PC-3 (cell line): ENCODE measurements at regions not wholly inside any gene's neighbourhood (a gene's known extent, or its start where the extent isn't known, plus 50 kb on each side); places are given as distances from the start of the nearest gene placed in this dataset.

Experiments used
- ATAC-seq: fragments of 200-7000 bp; cut with Tn5 transposase; 2 replicates; pipeline ENCODE4 v1.9.1; 2020; ENCODE audit warnings: mild to moderate bottlenecking, moderate library complexity
- BruUV-seq: library from RNA; stranded (reverse); fragments of 400-500 nt; replicated peaks from 2 replicates; lab custom pipeline; 2021; lab: Mats Ljungman, UMichigan
- CTCF ChIA-PET: fragments of 300-600 bp; sonication (Branson Sonifier 250); formaldehyde crosslinking; loops from one replicate; lab custom pipeline; 2022; ENCODE audit warnings: antibody characterized with exemption; lab: Charles Lee
- POLR2A ChIA-PET: fragments of 300-600 bp; sonication (Branson Sonifier 250); formaldehyde crosslinking; loops from one replicate; lab custom pipeline; 2022; ENCODE audit warnings: antibody characterized with exemption; ENCODE audit not compliant: unreplicated experiment; lab: Charles Lee
- DNase-seq: peaks from one replicate; pipeline ENCODE4 v3.0.0-alpha.2; 2015
- H2AFZ ChIP-seq: fragments of 300-600 bp; sonication (generic); 2 replicates; pipeline ENCODE4 v1.6.0; 2016; ENCODE audit warnings: antibody characterized with exemption, low read length
- H3F3A ChIP-seq: fragments of 300-600 bp; sonication (generic); one replicate; pipeline ENCODE4 v1.6.0; 2017; ENCODE audit warnings: antibody characterized with exemption, low read length, control low read depth, mild to moderate bottlenecking; ENCODE audit not compliant: unreplicated experiment
- H3K27ac ChIP-seq: fragments of 300-600 bp; sonication (generic); 2 replicates; pipeline ENCODE4 v1.5.1; 2016; ENCODE audit warnings: mild to moderate bottlenecking, low read length
- H3K27me3 ChIP-seq: fragments of 300-600 bp; sonication (generic); 2 replicates; pipeline ENCODE4 v1.6.1; 2016; ENCODE audit warnings: low read length, mixed read lengths
- H3K36me3 ChIP-seq: fragments of 300-600 bp; sonication (generic); 2 replicates; pipeline ENCODE4 v1.6.1; 2016; ENCODE audit warnings: low read depth, mixed run types, low read length, mixed read lengths
- H3K4me1 ChIP-seq: fragments of 300-600 bp; sonication (generic); 2 replicates; pipeline ENCODE4 v1.5.1; 2016; ENCODE audit warnings: low read length; ENCODE audit not compliant: insufficient read depth
- H3K4me2 ChIP-seq: fragments of 300-600 bp; sonication (generic); 2 replicates; pipeline ENCODE4 v1.6.0; 2016; ENCODE audit warnings: low read length
- H3K4me3 ChIP-seq: fragments of 300-600 bp; sonication (generic); 2 replicates; pipeline ENCODE4 v1.5.1; 2016; ENCODE audit warnings: mild to moderate bottlenecking, low read length, mixed read lengths
- H3K79me2 ChIP-seq: fragments of 300-600 bp; sonication (generic); 2 replicates; pipeline ENCODE4 v1.6.1; 2017; ENCODE audit warnings: low read length, mixed read lengths
- H3K9ac ChIP-seq: fragments of 300-600 bp; sonication (generic); 2 replicates; pipeline ENCODE4 v1.6.0; 2016; ENCODE audit warnings: mild to moderate bottlenecking, low read length
- H3K9me2 ChIP-seq: fragments of 300-600 bp; sonication (generic); replicated peaks from 2 replicates; pipeline ENCODE4 v1.6.1; 2016; ENCODE audit warnings: mixed run types, low read length, mixed read lengths
- H3K9me3 ChIP-seq: fragments of 300-600 bp; sonication (generic); 2 replicates; pipeline ENCODE4 v1.6.1; 2016; ENCODE audit warnings: low read length, mixed read lengths
- H4K20me1 ChIP-seq: fragments of 300-600 bp; sonication (generic); 2 replicates; pipeline ENCODE4 v1.6.1; 2016; ENCODE audit warnings: low read length, mixed read lengths
- EZH2 ChIP-seq: fragments of 300-600 bp; sonication (generic); IDR thresholded peaks from one replicate; pipeline ENCODE4 v1.6.1; 2017; ENCODE audit warnings: antibody characterized with exemption, mild to moderate bottlenecking, low read length; ENCODE audit not compliant: unreplicated experiment
- EZH2phosphoT487 ChIP-seq: fragments of 300-600 bp; sonication (generic); IDR thresholded peaks from 2 replicates; pipeline ENCODE4 v1.6.1; 2018; ENCODE audit warnings: mild to moderate bottlenecking, antibody characterized with exemption, low read length, borderline replicate concordance
- intact Hi-C: fragments of 100-400 bp; cut with micrococcal nuclease; formaldehyde crosslinking; loops from 2 replicates; pipeline ENCODE4 v1.9.0; 2023
- TF ChIP-seq, protein P1 (sequence below): fragments of 300-600 bp; sonication (generic); conservative IDR thresholded peaks from 2 replicates; pipeline ENCODE4 v1.5.1; 2017; ENCODE audit warnings: antibody characterized with exemption, low read depth, mild to moderate bottlenecking, low read length

DNA sequence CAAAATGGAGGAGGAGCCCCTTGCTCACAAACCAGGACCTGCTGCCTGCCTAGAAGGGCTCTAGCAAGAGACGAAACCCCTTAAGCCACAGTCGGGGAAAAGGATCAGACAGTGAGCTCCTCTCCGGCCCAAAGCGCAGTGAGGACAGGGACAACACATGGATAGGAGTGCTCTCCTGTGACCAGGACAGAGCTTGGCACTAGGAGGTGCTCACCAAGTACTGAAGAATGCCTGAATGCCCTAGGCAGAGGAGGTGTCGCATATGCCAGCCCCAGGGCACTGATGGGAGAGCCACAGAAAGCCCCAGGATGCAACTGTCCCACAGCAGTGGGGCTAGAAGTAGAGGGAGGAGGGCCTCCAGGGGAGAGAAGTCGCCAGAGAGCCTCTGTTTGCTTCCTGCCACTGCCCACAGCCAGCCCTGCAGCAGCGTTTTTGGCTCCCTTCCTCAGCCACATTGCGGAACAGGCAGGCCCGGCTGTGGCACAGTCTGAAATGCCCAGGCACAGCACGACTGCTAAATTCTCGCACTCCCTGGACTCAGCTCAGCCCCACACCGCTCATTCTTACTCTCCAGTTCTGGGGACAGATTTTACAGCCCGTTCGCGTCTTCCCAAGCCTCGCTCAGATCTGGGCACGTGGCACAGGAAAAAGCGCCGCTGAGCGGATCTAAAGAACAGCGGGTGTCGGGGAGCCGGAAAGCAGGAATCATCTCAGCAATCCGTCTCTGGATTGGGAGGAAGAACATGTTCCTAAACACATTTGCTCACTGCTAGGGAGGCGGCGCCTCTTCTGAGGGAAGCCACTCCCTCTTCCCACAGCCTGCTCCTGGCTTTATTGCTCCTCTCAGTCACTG is 98.7 kb upstream of the POU3F3 start:
- intact Hi-C loops: no loop called here
- no peak overlapping the region for H3K4me2 ChIP-seq

DNA sequence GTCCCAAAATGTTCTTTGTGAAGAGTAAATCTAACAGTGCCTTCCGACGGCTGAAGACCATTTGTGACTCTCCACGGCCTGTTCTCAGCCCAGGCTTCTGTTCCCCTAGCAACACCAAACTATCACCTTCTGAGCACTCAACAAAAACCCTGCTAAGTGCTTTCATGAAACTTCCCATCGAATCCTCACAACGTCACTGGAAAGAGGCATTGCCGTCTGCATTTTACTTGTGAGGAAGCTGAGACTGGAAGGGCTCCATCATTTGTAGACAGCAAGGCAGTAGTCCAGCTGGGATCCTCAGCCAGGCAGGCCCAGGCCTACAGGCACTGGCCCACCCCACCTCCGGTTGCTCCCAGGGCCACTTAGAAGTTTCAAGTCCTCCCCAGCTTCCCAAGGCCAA is 97.8 kb upstream of the POU3F3 start:
- ATAC-seq (no peak), DNase-seq (no peak)
- ChIA-PET CTCF (no interaction called here), POLR2A (no interaction called here)
- Histone ChIP-seq H2AFZ (no peak overlapping the region), H3K27me3 (peaks cover 45% of the 10 kb centered on the region), H4K20me1 (no peaks in the 10 kb centered on the region), H3K79me2 (no peaks in the 10 kb centered on the region), H3K9ac (no peak overlapping the region), H3K36me3 (no peaks in the 10 kb centered on the region), H3K27ac (no peak overlapping the region), H3K9me3 (no peaks in the 10 kb centered on the region), H3K4me1 (no peaks in the 10 kb centered on the region), H3K9me2 (no peaks in the 10 kb centered on the region), H3K4me2 (no peak overlapping the region), H3F3A (no peaks in the 10 kb centered on the region), H3K4me3 (no peak overlapping the region)
- intact Hi-C loops: no loop called here
- BruUV-seq: no TSS peak
- no peak for TF ChIP-seq EZH2phosphoT487
- TF ChIP-seq EZH2: no peak
- TF ChIP-seq, protein P1, sequence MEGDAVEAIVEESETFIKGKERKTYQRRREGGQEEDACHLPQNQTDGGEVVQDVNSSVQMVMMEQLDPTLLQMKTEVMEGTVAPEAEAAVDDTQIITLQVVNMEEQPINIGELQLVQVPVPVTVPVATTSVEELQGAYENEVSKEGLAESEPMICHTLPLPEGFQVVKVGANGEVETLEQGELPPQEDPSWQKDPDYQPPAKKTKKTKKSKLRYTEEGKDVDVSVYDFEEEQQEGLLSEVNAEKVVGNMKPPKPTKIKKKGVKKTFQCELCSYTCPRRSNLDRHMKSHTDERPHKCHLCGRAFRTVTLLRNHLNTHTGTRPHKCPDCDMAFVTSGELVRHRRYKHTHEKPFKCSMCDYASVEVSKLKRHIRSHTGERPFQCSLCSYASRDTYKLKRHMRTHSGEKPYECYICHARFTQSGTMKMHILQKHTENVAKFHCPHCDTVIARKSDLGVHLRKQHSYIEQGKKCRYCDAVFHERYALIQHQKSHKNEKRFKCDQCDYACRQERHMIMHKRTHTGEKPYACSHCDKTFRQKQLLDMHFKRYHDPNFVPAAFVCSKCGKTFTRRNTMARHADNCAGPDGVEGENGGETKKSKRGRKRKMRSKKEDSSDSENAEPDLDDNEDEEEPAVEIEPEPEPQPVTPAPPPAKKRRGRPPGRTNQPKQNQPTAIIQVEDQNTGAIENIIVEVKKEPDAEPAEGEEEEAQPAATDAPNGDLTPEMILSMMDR: no peak

More for the DNA sequence above, 98.7 kb upstream of the POU3F3 start:
- BruUV-seq: no TSS peak
- H3K36me3 ChIP-seq: no peaks in the 10 kb centered on the region
- H3K4me1 ChIP-seq: no peaks in the 10 kb centered on the region
- no peak overlapping the region for H3K4me3 ChIP-seq
- TF ChIP-seq EZH2 (no peak), EZH2phosphoT487 (no peak)
- TF ChIP-seq, protein P1: no peak
- no peak for ATAC-seq
- no peaks in the 10 kb centered on the region for H3F3A ChIP-seq
- H2AFZ ChIP-seq: no peak overlapping the region
- H3K27ac ChIP-seq: no peak overlapping the region
- POLR2A ChIA-PET: no interaction called here
- no peak for DNase-seq
- H3K9me2 ChIP-seq: no peaks in the 10 kb centered on the region
- no peak overlapping the region for H3K9ac ChIP-seq
- no peaks in the 10 kb centered on the region for H3K79me2 ChIP-seq
- H3K27me3 ChIP-seq: peaks cover 53% of the 10 kb centered on the region
- H3K9me3 ChIP-seq: no peaks in the 10 kb centered on the region
- CTCF ChIA-PET: no interaction called here
- H4K20me1 ChIP-seq: no peaks in the 10 kb centered on the region

DNA sequence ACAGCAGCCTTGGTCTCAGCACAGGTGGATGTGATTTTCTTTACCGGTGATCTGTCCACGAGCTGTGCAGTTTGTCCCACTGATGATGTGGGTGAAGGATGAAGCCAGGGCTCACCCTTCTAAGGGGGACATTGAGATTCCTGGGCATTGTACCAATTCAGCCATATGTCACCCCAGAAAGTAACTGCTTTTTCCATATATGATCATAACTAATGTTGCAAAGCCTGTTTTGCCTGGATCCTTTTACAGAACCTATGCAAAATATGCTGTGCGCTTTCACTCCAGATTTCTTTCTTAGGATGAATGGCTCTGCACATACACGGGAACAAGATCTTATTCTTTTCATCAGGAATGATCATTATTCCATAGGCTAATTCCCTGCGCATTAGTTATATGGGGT is 96.9 kb upstream of the POU3F3 start:
- Histone ChIP-seq H3K36me3 (no peaks in the 10 kb centered on the region), H2AFZ (no peak overlapping the region), H3K9me2 (no peaks in the 10 kb centered on the region), H3K9ac (no peak overlapping the region), H3K9me3 (no peaks in the 10 kb centered on the region), H4K20me1 (no peaks in the 10 kb centered on the region), H3K4me1 (no peaks in the 10 kb centered on the region), H3K79me2 (no peaks in the 10 kb centered on the region), H3K4me3 (no peak overlapping the region), H3F3A (no peaks in the 10 kb centered on the region), H3K27me3 (peaks cover 44% of the 10 kb centered on the region), H3K27ac (no peak overlapping the region), H3K4me2 (no peak overlapping the region)
- ChIA-PET POLR2A (no interaction called here), CTCF (no interaction called here)
- DNase-seq (no peak), ATAC-seq (no peak)
- TF ChIP-seq EZH2phosphoT487 (no peak), EZH2 (no peak)
- TF ChIP-seq, protein P1: no peak
- BruUV-seq: no TSS peak
- intact Hi-C loops: no loop called here
